ENCODE measurements at regions not wholly inside any gene's neighbourhood (a gene's known extent, or its start where the extent isn't known, plus 50 kb on each side); places are given as distances from the start of the nearest gene placed in this dataset.
A peak's percentile ranks its signal among the peaks of the same experiment; 100 is the strongest.

GRCh38 chr6:141439513-141439912 is 693.2 kb upstream of the GJE1 start:
- no peaks in the 10 kb centered on the region for H3K27me3 ChIP-seq (ENCODE audit: low read depth)
- H3K27ac ChIP-seq (replicated peaks), result no peak overlapping the region
- intact Hi-C loops (cut with micrococcal nuclease), result no loop called here
- H3K9me3 ChIP-seq (replicated peaks), result peaks cover 22% of the 10 kb centered on the region
- no peak overlapping the region for H3K4me3 ChIP-seq
- peaks cover 17% of the 10 kb centered on the region for H3K4me1 ChIP-seq
- no peak for TF ChIP-seq CTCF (IDR thresholded peaks at IDR 0.05; ENCODE audit: borderline replicate concordance)
- no peak for DNase-seq
- no peaks in the 10 kb centered on the region for H3K36me3 ChIP-seq

- Histone ChIP-seq H3K36me3 (no peaks in the 10 kb centered on the region), H3K27me3 (ENCODE audit: low read depth) (no peaks in the 10 kb centered on the region), H3K4me1 (peaks cover 9% of the 10 kb centered on the region), H3K9me3 (replicated peaks) (peaks cover 22% of the 10 kb centered on the region), H3K27ac (replicated peaks) (no peak overlapping the region), H3K4me3 (no peak overlapping the region)
- intact Hi-C loops (cut with micrococcal nuclease), result no loop called here
- DNase-seq, result no peak
- TF ChIP-seq CTCF (IDR thresholded peaks at IDR 0.05; ENCODE audit: borderline replicate concordance), result no peak
Measured at GRCh38 chr6:141437685-141438084, 695.0 kb upstream of the GJE1 start.

GRCh38 chr6:141437011-141437410 is 695.7 kb upstream of the GJE1 start:
- Histone ChIP-seq H3K4me3 (no peak overlapping the region), H3K27me3 (ENCODE audit: low read depth) (no peaks in the 10 kb centered on the region), H3K27ac (replicated peaks) (no peak overlapping the region), H3K9me3 (replicated peaks) (peaks cover 22% of the 10 kb centered on the region), H3K36me3 (no peaks in the 10 kb centered on the region), H3K4me1 (peaks cover 5% of the 10 kb centered on the region)
- no peak for TF ChIP-seq CTCF (IDR thresholded peaks at IDR 0.05; ENCODE audit: borderline replicate concordance)
- DNase-seq, result no peak
- intact Hi-C loops (cut with micrococcal nuclease), result no loop called here

GRCh38 chr6:141426400-141426980 is 706.2 kb upstream of the GJE1 start:
- peaks cover 20% of the 10 kb centered on the region for H3K9me3 ChIP-seq (replicated peaks)
- no peak for DNase-seq
- H3K4me1 ChIP-seq, result no peaks in the 10 kb centered on the region
- H3K27me3 ChIP-seq (ENCODE audit: low read depth), result no peaks in the 10 kb centered on the region
- no peak overlapping the region for H3K27ac ChIP-seq (replicated peaks)
- H3K4me3 ChIP-seq, result no peak overlapping the region
- H3K36me3 ChIP-seq, result peaks cover 6% of the 10 kb centered on the region
- intact Hi-C loops (cut with micrococcal nuclease), result no loop called here
- no peak for TF ChIP-seq CTCF (IDR thresholded peaks at IDR 0.05; ENCODE audit: borderline replicate concordance)

- Histone ChIP-seq H3K4me1 (peaks cover 4% of the 10 kb centered on the region), H3K36me3 (peaks cover 6% of the 10 kb centered on the region), H3K27me3 (ENCODE audit: low read depth) (no peaks in the 10 kb centered on the region), H3K27ac (replicated peaks) (peak overlapping the region; percentile 41), H3K4me3 (no peak overlapping the region), H3K9me3 (replicated peaks) (peaks cover 15% of the 10 kb centered on the region)
- no peak for TF ChIP-seq CTCF (IDR thresholded peaks at IDR 0.05; ENCODE audit: borderline replicate concordance)
- no peak for DNase-seq
- intact Hi-C loops (cut with micrococcal nuclease), result no loop called here
Measured at GRCh38 chr6:141421378-141421777, 711.3 kb upstream of the GJE1 start.
